GM21381 (cell line): ENCODE measurements at regions not wholly inside any gene's neighbourhood (a gene's known extent, or its start where the extent isn't known, plus 50 kb on each side); places are given as distances from the start of the nearest gene placed in this dataset.

ENCODE experiments used
- ATAC-seq: cut with Tn5 transposase; IDR thresholded peaks from one replicate; pipeline ENCODE4 v1.9.1; 2021; ENCODE audit warnings: mild to moderate bottlenecking, moderate library complexity; ENCODE audit not compliant: unreplicated experiment

DNA sequence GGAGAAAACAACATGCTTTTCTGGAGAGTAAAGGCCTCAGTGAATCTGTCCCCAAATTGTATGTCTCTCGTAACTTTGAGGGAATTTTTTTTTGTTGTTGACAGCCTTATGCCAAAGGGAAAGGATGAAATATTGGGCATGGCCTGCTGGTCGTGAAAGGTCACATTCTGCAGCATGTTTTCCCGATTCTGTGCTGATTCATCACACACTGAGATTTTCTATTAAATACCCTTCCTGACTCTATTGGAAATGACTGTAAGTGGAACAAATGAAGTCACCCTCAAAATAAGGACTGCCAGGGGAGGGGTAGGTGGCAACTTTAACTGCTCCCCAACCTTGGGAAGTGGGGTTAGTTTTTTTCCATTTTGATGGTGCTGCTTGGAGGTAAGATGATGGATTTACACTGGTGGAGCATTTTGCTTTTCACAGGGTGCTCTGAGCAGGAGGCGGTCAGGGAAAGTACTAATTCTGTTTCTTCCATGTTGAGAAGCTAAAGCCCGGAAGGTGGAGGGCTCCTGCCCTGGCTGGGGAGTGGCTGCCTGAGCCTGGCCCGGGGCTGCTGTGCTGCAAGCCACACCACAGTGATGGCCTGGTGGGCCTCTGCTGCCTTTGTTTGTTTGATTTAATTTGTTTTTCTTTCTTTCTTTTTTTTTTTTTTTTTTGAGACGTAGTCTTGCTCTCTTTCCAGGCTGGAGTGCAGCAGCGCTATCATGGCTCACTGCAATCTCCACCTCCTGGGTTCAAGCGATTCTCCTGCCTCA is 116.8 kb upstream of the SPATA13 start:
- ATAC-seq: no peak

GRCh38 chr13:24045597-24045996 is 114.9 kb upstream of the SPATA13 start:
- ATAC-seq: no peak

GRCh38 chr13:24050292-24050711 is 110.2 kb upstream of the SPATA13 start:
- ATAC-seq: no peak

DNA sequence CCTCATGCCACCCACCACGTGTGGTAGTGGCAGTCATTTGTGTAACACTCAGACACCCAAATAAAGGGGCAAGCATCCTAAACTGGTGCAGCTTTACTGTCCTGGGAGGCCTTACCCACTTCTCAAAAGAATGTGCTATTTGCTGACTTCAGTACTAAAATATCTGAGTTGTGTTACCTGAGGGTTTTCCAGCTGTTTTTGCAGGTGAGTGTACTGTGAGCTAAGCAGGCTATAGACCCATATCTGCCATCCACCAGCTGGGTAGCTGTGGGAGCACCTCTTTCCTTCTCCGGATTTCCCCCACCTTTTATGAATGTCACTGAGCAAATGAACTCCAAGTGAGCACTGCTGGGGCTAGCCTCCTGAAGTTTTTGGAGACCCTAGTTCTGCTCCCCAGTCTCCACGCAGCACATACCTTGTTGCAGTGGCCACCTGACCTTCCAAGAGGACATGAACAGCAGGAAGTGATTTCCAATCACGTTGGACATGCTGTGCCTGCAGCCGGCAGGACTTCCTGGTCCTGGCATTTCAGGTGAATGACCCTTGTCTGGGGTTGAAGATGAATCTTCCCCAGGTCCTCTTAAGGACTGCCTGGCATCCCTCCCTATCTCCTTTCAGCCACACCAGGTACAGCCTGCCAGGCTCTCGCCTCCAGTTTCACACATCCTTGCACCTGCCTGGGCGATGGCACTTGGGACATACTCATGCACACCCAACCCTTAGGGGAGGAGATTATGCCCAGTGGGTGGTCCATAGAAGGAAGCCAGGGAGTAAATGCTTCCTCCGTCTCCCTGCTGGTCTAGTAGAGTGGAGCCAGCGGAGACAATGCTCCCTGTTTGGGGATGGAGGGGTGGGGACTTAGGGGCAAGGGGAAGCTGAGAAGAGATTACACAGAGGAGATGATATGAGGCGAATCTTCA is 109.5 kb upstream of the SPATA13 start:
- ATAC-seq: no peak

- no peak for ATAC-seq
Observed at GRCh38 chr13:24052547-24053518, 107.7 kb upstream of the SPATA13 start.

- ATAC-seq: peak; percentile 71
Observed at GRCh38 chr13:24053519-24054251, 106.8 kb upstream of the SPATA13 start.

GRCh38 chr13:24056616-24057137 is 103.8 kb upstream of the SPATA13 start:
- ATAC-seq: no peak

DNA sequence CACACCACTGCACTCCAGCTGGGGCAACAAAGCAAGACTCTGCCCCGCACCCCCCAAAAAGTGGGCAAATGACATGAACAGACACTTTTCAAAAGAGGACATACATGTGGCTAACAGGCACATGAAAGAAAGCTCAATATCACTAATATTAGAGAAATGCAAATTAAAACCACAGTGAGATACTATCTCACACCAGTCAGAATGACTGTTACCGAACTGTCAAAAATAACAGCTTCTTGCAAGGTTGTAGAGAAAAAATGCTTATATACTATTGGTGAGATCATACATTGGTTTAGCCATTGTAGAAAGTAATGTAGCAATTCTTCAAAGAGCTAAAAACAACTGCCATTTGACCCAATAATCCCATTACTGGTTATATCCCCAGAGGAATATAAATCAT is 99.5 kb upstream of the SPATA13 start:
- ATAC-seq: no peak

- ATAC-seq: no peak
Observed at GRCh38 chr13:24063281-24063877, 97.1 kb upstream of the SPATA13 start.

- ATAC-seq: no peak
Observed at GRCh38 chr13:24064371-24064770, 96.1 kb upstream of the SPATA13 start.

- ATAC-seq: no peak
Observed at GRCh38 chr13:24065176-24065575, 95.3 kb upstream of the SPATA13 start.

- no peak for ATAC-seq
Observed at GRCh38 chr13:24066405-24067295, 93.9 kb upstream of the SPATA13 start.

GRCh38 chr13:24068472-24068871 is 92.0 kb upstream of the SPATA13 start:
- ATAC-seq: no peak

DNA sequence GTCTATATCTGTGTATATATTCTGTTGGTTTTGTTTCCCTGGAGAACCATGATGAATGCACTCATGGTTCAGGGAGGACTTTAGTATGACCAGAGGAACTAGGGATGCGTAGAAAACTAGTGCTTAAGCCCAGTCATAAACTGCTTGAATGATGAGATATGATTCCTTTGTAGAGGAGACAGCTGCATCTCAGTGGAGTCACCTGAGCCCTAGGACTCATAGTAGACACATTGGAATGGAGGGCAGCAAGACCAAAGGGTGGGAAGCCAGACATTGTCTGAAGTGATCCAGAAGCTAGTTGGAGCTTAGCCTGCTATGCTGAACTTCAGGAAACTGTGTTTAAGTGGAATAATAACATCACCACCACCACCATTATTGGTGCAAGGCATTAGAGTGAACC is 89.5 kb upstream of the SPATA13 start:
- ATAC-seq: no peak

DNA sequence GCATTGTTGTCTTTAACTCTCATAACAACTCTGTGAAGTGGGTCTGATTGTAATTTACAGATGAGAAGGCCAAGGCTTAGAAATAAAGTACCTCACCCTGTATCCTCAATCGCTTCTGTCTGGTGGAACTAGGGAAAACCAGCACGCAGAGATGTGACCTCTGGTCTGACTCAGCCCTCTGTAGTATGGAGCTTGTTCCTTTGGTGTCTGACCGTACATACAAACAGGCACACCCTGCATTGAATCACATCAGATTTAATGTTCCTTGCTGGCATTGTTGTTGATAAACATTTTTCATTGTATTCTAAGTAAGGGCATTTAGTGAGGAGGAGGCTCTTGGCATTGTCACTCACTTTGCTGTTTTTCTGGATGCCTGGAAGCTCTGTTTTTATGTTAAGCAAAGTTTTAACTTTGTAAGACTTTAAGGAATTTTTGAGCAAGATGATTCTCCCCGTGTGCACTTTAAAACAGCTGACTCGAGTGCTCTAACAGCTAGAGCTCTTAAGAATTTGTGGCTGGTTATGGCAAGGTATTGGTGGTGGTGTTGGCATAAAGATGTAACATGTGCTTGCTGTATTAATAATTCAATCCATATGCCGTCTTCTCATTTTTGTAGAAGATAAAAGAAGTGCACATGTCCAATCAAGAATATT is 89.0 kb upstream of the SPATA13 start:
- no peak for ATAC-seq

DNA sequence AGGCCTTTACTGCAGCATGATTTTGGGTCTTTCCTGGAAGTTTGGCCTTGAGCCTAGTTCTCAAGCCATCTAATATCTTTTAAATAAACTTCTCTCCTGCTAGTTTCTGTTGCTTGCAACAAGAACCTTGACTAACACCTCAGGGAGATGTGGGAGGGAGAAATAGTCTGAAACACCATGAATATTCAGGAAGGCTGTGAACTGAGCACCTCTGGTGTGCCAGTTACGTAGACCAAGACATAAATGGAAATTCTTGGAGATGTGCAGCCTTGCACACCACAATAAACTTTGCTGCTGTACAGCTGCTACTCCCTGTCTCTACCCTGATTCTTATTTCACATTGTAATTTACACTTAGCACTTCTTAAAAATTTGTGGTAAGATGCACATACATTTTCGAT is 86.9 kb upstream of the SPATA13 start:
- ATAC-seq: no peak

DNA sequence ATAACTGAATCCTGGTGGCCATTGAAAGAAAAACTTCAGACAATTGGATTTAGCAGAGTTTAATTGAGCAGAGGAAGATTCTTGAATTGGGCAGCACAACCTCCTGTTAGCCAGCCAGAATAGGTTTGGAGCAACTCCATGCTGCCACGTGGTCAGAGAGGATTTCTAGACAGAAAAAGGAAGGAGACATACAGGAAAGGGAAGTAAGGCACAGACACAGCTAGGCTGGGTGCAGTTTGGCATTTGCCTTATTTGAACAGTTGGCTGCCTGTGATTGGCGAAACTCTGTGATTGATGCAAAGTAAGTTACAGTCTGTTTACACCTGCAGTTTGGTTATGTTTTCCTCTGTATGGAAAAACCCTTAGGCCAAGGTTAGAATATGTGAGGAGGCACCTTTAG is 85.8 kb upstream of the SPATA13 start:
- no peak for ATAC-seq
